GM18858 (cell line): ENCODE measurements at regions not wholly inside any gene's neighbourhood (a gene's known extent, or its start where the extent isn't known, plus 50 kb on each side); places are given as distances from the start of the nearest gene placed in this dataset.

ENCODE experiments used
- ATAC-seq: cut with Tn5 transposase; IDR thresholded peaks from one replicate; pipeline ENCODE4 v1.9.1; 2021; ENCODE audit not compliant: unreplicated experiment

DNA sequence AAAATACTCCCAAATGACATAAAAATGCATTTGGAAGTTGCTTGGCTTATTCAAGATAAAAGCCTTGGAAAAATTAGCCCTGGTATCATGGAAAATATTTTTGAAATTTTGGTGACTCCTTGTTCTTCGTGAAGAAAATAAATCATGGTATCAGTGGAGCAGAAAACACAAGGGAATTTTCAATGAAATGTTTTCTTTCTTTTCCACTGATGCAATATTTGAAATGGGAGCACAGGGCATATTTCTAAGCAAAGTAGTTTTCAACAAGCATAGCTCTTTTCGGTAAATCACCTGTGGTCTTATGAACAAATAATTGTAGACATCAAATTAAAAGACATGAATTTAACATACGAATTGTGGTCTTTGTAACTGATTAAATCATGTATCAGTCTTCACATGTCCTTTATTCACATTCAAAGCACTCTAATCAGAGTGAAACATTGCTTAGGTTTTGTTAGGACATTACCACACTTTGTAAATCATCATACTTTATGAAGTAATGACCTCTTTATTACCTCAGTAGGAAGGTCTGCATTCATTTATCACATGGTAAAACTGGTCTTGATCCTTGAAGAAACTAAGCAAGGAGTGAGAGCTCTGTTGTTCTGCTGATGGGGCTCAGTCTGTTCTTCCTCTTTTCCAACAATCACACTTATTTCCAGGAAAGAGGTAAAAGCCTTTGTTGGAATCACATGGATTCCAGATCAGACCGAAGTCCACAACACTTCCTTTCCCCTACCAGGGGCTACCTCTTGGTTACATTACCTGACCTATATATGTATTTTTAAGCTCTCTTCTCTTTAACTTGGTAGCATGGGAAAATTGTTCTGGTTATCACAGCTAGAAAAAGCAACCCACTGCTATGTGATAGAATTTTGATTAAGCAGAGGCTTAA lies 413.5 kb upstream of the THBS1 start:
- ATAC-seq, result no peak

DNA sequence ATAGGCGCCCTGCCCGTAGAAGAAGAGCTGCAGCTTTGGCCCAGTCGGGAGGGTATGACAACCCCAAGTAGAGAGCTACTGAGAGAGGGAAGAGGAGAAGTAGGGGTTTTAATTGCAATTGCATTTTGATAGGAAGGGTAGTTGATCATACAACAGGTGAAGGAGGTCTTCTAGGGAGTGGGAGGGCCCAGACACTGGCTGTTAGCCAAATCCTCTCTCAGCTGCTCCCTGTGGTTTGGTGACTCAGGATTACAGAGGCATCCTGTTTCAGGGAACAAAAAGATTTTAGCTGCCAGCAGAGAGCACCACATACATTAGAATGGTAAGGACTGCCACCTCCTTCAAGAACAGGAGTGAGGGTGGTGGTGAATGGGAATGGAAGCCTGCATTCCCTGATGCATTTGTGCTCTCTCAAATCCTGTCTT lies 408.9 kb upstream of the THBS1 start:
- no peak for ATAC-seq

GRCh38 chr15:39172380-39173281 lies 408.2 kb upstream of the THBS1 start:
- no peak for ATAC-seq

DNA sequence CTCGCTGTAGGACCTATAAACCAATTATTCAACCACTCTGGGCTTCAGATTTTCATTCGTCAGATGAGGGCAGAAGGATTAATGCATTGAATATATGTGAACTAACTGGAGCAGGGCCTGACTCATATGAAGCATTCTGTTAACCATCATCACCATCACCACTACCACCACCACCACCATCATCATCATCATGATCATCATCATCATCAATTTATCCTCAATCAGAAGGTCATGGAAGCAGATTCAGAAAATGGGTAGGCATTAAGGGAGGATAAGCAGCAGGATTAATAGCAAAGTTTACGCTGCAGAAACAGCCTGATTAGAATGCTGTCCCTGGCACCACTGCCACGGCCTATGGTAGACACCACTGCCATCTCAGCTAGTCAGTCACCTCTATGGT lies 407.5 kb upstream of the THBS1 start:
- ATAC-seq, result no peak

DNA sequence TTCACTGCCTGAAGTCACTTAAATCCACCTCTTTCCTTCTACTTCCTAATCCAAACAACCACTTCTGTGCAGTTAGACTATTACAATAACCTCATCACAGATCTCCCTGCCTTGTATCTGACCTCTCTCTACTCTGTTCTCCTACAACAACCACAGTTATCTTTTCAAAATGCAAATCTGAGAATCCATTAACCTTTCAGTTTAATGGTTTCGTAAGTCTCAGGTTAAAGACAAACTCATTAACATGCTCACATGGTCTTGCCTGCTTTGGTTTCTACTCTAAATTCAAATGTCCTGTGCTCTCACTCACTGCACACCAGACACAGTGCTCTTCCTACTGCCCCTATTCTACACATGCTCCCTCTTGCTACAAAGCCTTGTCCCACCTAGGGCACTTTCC lies 406.5 kb upstream of the THBS1 start:
- no peak for ATAC-seq

DNA sequence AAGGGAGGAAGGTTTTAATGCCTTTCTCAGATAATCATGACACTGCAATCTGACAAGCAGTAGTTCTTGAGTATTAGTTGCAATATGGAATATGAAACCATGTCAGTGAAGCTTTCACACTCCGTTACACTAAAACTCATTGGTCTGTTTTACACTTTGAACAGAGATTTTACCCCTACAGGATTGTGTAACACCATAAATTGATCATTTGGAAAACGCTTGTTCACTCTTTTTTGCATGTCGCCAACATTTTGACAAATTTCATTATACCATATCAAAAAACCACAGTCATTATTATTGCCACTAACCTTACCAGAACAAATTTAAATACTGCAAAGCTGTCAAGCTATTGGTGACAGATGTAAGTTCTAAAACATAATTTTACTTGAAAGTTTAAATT lies 404.8 kb upstream of the THBS1 start:
- ATAC-seq, result no peak

DNA sequence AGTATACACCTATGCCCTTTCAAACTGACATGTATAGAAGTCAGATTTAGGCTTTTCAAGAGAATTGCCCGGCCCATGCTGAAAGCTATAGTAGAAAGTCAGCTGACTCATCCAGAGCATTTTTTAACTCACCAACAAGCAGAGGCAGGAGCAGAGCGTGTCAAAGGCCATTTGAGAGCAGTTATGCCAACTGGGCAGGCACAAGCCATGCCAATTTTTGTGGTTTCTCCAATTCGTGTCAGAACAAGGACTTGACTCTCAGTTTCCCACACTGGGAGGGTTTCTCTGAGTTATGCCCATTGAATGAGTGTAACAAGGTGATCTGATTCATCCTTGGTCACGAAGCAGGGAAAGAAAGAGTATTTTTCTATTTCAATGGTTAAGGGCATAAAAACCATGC lies 403.3 kb upstream of the THBS1 start:
- ATAC-seq, result no peak

DNA sequence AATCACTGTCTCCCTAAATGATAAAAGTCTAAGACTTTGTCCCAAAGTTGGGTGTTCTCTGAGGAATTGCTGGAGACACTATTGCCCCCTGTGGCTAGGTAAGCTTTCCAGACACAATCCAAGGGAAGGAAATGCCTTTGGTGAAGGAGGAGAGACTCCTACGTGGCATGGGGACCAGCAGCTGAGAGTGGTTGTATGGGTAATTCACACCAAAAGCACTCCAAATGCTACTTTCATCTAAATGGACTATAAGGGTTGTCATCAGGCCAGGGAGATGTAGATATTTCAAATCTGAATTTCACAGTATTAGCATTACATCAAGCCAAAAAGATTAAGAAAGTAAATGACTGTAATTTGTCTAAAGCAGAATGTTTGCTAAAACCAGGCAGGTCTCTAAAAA lies 400.8 kb upstream of the THBS1 start:
- ATAC-seq, result no peak

DNA sequence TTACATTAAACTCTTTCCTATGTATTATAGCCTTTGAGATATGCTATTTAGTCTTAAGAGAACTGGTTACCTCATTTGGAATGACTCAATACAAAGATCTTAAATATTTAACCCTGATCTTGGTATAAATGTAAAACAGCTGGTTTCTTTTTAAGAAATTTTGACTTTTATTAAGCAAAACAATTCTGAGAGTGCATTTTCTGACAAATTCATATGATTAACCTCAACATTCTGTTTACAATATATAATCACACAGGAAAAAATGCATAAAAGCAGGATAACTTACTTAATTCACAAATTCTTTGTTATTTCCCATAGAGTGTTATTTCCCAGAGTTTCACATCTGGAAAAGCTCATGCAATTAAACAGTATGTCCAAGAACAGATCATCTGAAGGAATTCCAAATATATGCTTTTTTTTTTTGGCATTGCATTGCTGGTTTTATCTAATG lies 400.4 kb upstream of the THBS1 start:
- ATAC-seq, result no peak

GRCh38 chr15:39181056-39181747 lies 399.7 kb upstream of the THBS1 start:
- no peak for ATAC-seq

GRCh38 chr15:39181940-39182339 lies 398.9 kb upstream of the THBS1 start:
- no peak for ATAC-seq

- no peak for ATAC-seq
Observed at GRCh38 chr15:39183164-39183881, 397.6 kb upstream of the THBS1 start.

- no peak for ATAC-seq
Observed at GRCh38 chr15:39184701-39185390, 396.0 kb upstream of the THBS1 start.

- ATAC-seq, result no peak
Observed at GRCh38 chr15:39188314-39188713, 392.6 kb upstream of the THBS1 start.

DNA sequence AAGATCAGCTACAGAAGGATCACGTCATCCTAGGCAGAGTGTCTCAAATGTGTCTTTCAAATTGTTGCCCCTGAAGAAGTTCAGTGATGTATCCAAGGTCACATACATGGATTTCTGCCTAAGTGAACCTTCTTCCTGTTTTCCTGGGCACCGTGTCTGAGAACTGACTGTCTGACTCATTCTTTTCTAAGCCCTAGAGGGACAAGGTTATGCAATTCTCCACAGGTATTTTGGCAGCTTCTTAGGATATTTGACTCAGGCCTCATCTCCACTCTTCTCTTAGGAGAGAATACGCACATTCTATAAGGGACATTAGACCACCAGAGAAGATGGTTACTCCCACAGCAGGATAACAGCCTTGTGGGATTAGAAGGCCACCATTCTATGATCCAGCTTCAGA lies 391.9 kb upstream of the THBS1 start:
- no peak for ATAC-seq

DNA sequence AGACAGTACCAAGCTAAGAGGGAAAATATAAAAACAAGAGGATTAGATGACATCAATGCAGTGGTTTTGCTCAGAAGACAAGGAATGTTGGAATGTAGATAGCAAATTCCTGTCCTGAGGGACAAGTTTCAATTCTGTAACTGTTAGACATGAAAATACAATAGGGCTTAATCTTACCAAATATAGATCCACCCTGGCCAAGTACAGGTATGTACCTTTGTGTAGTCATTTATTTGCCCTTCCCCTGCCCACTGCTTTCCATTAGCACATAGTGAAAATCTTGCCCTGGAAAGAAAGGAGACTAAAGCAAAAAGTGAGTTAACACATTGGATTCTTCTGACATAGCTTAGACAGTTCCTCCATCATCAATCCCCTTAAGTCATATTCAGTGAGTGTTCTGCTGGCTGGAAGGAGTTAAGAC lies 389.0 kb upstream of the THBS1 start:
- ATAC-seq, result no peak

DNA sequence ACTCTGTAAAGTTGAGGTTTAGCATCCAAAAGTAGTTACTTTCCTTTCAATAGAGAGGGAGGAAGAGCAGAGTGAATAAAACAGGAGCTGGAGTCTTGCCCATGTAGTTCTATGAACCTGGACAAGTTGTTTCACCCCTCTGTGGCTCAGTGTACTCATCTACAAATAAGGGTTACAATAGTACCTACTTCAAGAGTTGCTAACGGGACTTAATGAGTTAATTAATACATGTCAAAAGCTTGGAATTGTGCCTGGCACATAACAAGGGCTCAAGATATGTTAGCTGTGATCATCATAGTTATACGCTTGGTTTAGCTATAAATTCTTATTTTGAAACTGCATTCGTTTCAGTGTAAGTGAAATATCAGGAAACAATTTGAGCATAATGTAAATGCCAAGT lies 388.5 kb upstream of the THBS1 start:
- no peak for ATAC-seq

DNA sequence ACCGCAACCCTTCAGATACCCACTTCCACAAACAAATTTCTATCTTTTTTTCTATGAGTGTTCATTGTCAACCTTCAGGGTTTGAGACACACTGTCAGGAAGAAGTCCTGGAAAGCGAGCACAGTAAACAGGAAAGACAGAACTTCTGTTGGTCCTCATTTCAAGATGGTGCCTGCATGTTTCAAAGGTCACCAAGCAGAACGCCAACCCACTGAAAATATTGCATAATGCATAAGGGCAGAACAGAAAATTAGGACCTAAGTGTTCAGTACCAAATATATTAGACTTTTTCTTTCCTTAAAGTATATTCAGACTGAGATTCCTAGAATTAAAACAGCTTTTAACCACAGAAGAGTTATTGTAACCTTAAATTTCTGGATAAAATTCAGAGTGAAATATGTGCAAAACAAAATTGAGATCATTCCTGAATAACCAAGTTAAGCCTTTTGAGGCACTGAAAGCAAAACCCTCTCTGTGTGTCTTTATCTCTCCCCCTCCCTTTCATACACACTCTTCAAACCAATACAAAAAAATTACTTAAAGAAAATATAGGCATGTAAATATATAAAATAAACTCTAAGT lies 387.8 kb upstream of the THBS1 start:
- no peak for ATAC-seq

DNA sequence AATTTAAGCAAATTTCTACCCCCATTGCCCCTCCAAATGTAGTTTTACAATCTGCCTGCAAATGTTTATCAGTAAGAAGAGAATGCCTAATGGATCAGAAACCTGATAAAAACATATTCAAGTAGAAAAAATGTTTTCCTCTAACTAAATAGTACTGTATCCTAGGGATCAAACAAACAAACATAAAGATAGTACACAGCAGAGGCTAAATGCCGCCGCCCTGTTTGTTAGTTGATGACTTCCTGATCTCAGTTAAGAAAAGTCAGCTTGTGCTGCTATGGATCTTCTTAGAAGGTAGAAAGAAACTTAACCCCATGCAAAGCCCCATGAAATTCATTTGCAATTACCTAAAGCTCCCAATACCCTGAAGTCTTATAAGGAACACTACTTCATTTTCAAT lies 387.3 kb upstream of the THBS1 start:
- no peak for ATAC-seq
